Esophagus squamous epithelium (tissue), 4 donors: ENCODE measurements at regions not wholly inside any gene's neighbourhood (a gene's known extent, or its start where the extent isn't known, plus 50 kb on each side); places are given as distances from the start of the nearest gene placed in this dataset.

Experiments used
- CTCF ChIP-seq, 6 experiments: fragments of 450-650 bp in 4 of 6; fragments of 200-600 bp in 2 of 6; sonication (generic) in 2 of 6; IDR thresholded peaks; one replicate each; pipeline ENCODE4 v1.5.1; 2016 to 2019; ENCODE audit warnings: antibody characterized with exemption in 6 of 6, mild to moderate bottlenecking in 4 of 6, moderate library complexity in 4 of 6
- POLR2A ChIP-seq, 4 donors: fragments of 450-650 bp; IDR thresholded peaks; one replicate each; pipeline ENCODE4 v1.6.1; 2017; ENCODE audit warnings: antibody characterized with exemption in 4 of 4, mild to moderate bottlenecking in 4 of 4, moderate library complexity in 3 of 4

GRCh38 chr20:55135923-55136322 lies 660.5 kb downstream of the DOK5 start:
- TF ChIP-seq CTCF (IDR thresholded peaks at IDR 0.05) (no peak), POLR2A (IDR thresholded peaks at IDR 0.05) (no peak)
